Duodenal mucosa (tissue), 2 donors: ENCODE measurements at regions not wholly inside any gene's neighbourhood (a gene's known extent, or its start where the extent isn't known, plus 50 kb on each side); places are given as distances from the start of the nearest gene placed in this dataset.

Source experiments
- H3K27ac ChIP-seq: one replicate; pipeline ENCODE4 v1.7.0; 2013; ENCODE audit warnings: low read depth, low read length
- H3K27me3 ChIP-seq, 2 donors: one replicate each; pipeline ENCODE4 v1.7.0; 2013; ENCODE audit warnings: low read length in 2 of 2, control low read depth in 1 of 2; ENCODE audit not compliant: insufficient read depth in 2 of 2, control insufficient read depth in 1 of 2
- H3K36me3 ChIP-seq, 2 donors: one replicate each; pipeline ENCODE4 v1.7.0; 2013; ENCODE audit warnings: low read length in 2 of 2, control low read depth in 1 of 2; ENCODE audit not compliant: insufficient read depth in 2 of 2, control insufficient read depth in 1 of 2
- H3K4me1 ChIP-seq, 2 donors: one replicate each; pipeline ENCODE4 v1.7.0; 2013; ENCODE audit warnings: low read length in 2 of 2, control low read depth in 1 of 2; ENCODE audit not compliant: insufficient read depth in 2 of 2, control insufficient read depth in 1 of 2
- H3K4me3 ChIP-seq, 2 donors: one replicate each; pipeline ENCODE4 v1.7.0; 2013; ENCODE audit warnings: low read length in 2 of 2, low read depth in 1 of 2
- H3K9ac ChIP-seq, 2 donors: one replicate each; pipeline ENCODE4 v1.7.0; 2013; ENCODE audit warnings: low read length in 2 of 2, low read depth in 1 of 2
- H3K9me3 ChIP-seq, 2 donors: one replicate each; pipeline ENCODE4 v1.7.0; 2013; ENCODE audit warnings: low read length in 2 of 2, control low read depth in 1 of 2; ENCODE audit not compliant: control insufficient read depth in 1 of 2

DNA sequence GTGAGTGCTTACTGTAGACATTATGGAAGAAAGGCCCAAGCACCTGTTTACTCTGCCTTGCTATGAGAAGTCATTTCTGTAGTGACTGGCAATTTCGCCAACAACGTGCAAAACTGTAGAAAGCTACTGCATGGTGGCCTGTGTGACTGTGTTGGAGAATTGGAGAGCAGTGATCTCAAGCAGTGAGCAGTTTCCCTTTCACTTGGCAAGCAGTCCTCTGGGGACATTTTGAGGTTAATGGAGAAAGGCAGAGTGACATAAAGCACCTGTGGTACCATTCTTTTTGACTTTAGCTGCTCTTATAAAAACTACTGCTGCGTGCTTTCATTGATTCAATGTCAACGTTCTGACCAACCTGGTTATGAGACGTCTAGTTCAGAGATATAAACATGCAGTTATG lies 382.6 kb upstream of the JAG1 start:
- peaks cover 0 to 4% of the 10 kb centered on the region in 2 donors for H3K9me3 ChIP-seq
- no peak overlapping the region for H3K27ac ChIP-seq
- no peak overlapping the region for H3K9ac ChIP-seq
- H3K4me3 ChIP-seq, result no peak overlapping the region
- H3K36me3 ChIP-seq, result no peaks in the 10 kb centered on the region
- H3K4me1 ChIP-seq, result peaks cover 4 to 18% of the 10 kb centered on the region in 2 donors
- no peaks in the 10 kb centered on the region for H3K27me3 ChIP-seq

DNA sequence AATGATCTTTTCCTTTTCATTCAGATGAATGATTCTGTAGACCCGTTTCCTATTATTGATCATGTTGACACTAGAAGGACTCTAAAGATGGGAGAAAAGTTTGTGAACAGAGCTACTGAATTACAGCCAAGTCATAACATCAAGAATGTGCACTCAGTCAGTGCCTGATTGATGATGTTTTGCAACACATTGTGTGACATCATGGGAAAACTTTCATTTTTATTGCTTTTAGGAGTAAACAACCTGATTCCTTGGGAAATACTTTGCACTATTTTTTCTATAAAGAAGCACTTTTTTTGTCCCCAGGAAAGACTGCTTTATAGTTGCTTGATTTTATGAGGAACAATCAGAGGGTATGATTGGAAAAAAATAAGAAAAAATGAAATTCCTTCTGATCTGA lies 383.8 kb upstream of the JAG1 start:
- H3K9me3 ChIP-seq, result peaks cover 0 to 4% of the 10 kb centered on the region in 2 donors
- peaks cover 4 to 18% of the 10 kb centered on the region in 2 donors for H3K4me1 ChIP-seq
- no peak overlapping the region for H3K9ac ChIP-seq
- no peak overlapping the region for H3K27ac ChIP-seq
- H3K4me3 ChIP-seq, result no peak overlapping the region
- no peaks in the 10 kb centered on the region for H3K27me3 ChIP-seq
- no peaks in the 10 kb centered on the region for H3K36me3 ChIP-seq

DNA sequence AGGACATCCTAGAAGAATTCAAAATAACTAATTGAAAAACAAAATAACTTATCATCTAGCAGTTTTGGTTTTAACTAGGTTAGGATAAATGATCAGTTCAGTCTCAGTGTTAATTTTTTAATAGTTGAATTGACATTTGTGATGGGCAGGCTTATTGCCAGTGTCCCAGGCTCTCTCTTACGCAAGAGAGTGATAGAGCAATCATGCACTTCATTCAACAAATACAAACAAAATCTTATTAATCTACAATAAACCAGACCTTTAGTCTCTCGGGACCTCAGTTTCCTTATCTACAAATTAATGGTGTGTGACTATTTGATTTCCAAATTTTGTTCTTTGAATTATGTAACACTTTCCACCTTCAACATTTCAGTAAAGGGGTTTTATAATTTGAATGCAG lies 385.9 kb upstream of the JAG1 start:
- Histone ChIP-seq H3K9ac (no peak overlapping the region), H3K4me3 (no peak overlapping the region), H3K27me3 (no peaks in the 10 kb centered on the region), H3K9me3 (peaks cover 0 to 4% of the 10 kb centered on the region in 2 donors), H3K27ac (no peak overlapping the region), H3K36me3 (no peaks in the 10 kb centered on the region), H3K4me1 (peaks cover 4 to 18% of the 10 kb centered on the region in 2 donors)

DNA sequence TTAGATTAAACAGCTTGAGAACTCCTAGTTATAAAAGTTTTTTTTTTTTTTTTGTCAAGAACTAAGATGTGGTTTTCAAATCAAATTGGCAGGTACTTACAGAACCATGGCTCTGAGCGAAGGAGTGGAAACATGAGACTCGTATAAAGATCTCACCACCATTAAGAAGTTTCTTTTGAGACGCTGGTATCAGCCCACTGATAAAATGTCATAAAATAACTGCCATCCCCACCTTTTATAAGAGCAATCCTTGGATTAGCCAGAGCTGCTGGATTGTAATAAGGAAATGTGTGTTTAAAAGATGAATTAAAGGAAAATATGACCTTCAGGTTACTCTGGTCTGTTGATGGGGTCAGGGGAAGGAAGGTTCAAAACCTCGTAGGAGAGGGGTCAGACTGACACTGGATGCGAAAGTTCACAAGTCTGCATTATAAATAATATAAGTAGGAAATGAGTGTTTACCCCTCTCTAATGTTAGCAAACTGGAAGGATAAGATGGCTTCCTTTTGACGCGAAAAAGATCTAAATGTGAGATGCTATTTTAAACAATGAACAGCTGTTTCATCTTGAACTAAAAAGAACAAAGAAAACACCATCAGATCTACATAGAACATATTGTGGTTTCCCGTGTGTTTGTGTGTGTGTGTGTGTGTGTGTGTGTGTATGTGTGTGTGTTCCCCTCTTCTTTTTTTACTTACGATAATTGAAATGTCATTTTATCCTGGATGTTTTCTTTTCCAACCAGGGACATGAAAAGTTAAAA lies 386.8 kb upstream of the JAG1 start:
- no peaks in the 10 kb centered on the region for H3K36me3 ChIP-seq
- H3K27ac ChIP-seq, result no peak overlapping the region
- no peak overlapping the region for H3K4me3 ChIP-seq
- H3K9me3 ChIP-seq, result peaks cover 0 to 4% of the 10 kb centered on the region in 2 donors
- no peaks in the 10 kb centered on the region for H3K27me3 ChIP-seq
- H3K9ac ChIP-seq, result no peak overlapping the region
- H3K4me1 ChIP-seq, result peaks cover 4 to 18% of the 10 kb centered on the region in 2 donors

DNA sequence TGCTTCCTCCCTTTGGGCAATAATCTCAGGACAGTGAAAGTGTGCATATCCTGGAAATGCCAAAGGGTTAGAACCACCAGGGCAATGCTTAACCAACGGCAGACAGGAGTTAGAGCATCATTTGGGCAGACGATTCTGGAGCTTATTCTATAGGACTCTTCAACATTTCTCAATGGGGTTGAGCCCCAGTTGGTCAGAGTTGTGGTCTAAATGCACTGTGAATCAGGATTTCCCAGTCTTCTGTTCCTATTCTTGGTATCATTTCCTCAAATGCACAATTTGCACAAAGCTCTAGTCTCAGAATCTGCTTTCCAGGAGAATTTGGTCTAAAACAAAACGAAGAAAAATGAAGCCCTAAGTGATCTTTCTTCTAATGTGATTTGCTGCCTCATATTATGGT lies 389.6 kb upstream of the JAG1 start:
- Histone ChIP-seq H3K9ac (no peak overlapping the region), H3K27ac (no peak overlapping the region), H3K9me3 (peaks cover 0 to under 1% of the 10 kb centered on the region in 2 donors), H3K27me3 (no peaks in the 10 kb centered on the region), H3K4me1 (peaks cover 4 to 18% of the 10 kb centered on the region in 2 donors), H3K4me3 (no peak overlapping the region), H3K36me3 (no peaks in the 10 kb centered on the region)

DNA sequence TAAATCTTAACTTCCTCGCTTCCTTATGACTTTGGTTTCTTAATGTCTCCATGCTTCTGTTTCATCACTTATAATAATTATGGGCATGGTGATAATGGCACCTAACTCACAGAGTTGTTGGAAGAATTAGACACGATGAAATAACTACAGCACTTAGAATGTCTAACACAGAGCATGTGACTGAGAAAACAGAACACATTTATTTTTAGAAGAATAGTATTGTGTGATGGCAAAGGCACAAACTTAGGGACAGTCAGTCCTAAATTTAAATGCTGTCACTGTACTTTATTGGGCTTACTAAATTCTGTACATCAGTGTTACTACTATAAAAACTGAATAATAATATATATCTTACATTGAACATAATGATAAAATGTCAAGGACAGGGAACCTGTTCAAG lies 391.1 kb upstream of the JAG1 start:
- Histone ChIP-seq H3K27ac (no peak overlapping the region), H3K27me3 (no peaks in the 10 kb centered on the region)

DNA sequence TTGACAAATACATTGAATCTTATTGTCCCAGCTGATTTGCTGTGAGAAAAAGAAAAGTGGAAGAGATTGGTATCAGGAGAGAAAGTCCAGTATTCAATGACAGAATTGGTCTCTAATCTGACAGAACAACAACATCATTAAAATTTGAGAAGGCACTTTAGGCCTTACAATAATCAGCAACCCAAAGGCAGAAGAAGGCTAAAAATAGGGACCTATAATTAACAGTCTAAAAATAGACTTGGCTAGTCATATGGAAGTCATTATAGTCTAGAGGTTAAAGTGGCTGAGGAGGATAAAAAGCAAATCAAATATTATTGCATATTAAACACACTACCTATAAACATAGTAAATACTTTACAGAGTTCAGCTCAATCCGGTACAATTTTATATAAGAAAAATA lies 393.6 kb upstream of the JAG1 start:
- no peaks in the 10 kb centered on the region for H3K27me3 ChIP-seq
- H3K4me3 ChIP-seq, result no peak overlapping the region
- no peak overlapping the region for H3K27ac ChIP-seq

More for the DNA sequence above, 391.1 kb upstream of the JAG1 start:
- Histone ChIP-seq H3K9me3 (no peaks in the 10 kb centered on the region), H3K4me3 (no peak overlapping the region), H3K4me1 (peaks cover 1 to 12% of the 10 kb centered on the region in 2 donors), H3K36me3 (no peaks in the 10 kb centered on the region), H3K9ac (no peak overlapping the region)

DNA sequence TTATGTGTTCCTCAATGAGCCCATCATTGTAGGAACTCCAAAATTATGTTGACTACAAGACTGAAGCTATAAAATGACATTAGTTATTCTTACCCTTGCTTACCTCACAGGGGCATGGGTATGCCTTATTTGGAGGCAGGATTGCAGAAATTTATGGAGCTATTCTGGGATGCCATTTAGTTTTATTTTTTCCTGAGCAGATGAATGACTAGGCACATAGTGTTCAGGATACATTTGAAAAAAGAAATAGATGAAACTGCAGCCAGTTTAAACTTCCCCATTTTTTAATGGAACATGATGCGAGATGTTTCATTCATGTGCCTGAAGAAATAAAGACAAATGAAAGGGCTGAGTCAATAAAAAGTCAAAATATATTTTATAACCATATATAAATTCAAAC lies 399.2 kb upstream of the JAG1 start:
- Histone ChIP-seq H3K27ac (no peak overlapping the region), H3K27me3 (no peaks in the 10 kb centered on the region), H3K36me3 (no peaks in the 10 kb centered on the region), H3K4me3 (no peak overlapping the region), H3K4me1 (no peaks in the 10 kb centered on the region), H3K9ac (no peak overlapping the region), H3K9me3 (no peaks in the 10 kb centered on the region)

More for the DNA sequence above, 393.6 kb upstream of the JAG1 start:
- Histone ChIP-seq H3K9ac (no peak overlapping the region), H3K4me1 (no peaks in the 10 kb centered on the region), H3K36me3 (no peaks in the 10 kb centered on the region), H3K9me3 (no peaks in the 10 kb centered on the region)

DNA sequence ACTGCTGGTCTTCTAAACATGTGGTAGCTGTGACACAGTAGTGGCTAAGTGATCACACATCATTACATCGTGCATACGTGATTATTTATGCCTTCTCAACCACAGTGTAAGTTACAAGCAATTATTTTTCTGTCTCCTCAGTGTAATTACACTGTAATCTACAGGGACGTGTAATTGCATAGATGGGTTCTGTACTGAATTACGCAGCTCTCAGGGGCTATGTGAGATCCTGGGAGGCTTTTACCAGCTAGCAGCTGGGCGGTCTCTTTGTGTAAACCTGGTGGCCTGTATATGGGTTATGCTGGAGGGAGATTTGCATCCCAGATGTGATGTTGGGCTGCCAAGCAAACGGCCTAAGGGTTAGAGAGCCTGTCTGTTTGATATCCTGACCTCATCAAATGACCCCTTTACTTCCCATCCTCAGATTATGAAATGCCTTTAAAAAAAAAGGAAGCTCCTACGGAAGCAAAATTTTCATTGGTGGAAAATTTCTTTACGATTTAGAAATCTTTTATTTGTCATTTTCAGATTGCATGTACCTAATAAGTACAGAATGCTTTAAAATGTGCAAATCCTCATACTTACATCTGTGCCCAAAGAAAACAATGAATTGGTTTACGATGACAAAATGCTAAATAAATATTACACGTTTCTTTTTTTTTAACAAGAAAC lies 402.8 kb upstream of the JAG1 start:
- H3K27ac ChIP-seq, result no peak overlapping the region
- H3K4me1 ChIP-seq, result no peaks in the 10 kb centered on the region
- H3K9ac ChIP-seq, result no peak overlapping the region
- H3K4me3 ChIP-seq, result no peak overlapping the region
- no peaks in the 10 kb centered on the region for H3K9me3 ChIP-seq
- H3K36me3 ChIP-seq, result no peaks in the 10 kb centered on the region
- no peaks in the 10 kb centered on the region for H3K27me3 ChIP-seq

DNA sequence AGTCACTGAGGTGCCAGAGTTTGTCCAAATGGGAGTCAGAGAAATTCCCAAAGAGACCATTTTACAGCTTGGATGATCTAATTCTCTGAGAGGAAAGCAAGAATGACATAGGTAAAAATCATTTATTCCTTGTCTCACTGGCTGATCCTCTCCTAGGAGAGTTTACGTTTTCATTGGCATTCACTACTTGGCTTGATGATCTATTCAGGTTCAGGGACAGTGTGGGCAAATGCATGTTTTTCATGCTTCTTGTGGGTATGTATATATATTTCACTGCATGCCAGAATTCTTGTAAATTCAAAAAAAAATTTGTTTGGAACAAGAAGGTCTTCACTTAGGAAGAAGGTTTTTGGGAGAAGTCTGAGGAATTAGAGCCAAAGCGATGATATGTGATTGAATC lies 403.4 kb upstream of the JAG1 start:
- no peaks in the 10 kb centered on the region for H3K36me3 ChIP-seq
- H3K4me3 ChIP-seq, result no peak overlapping the region
- no peak overlapping the region for H3K9ac ChIP-seq
- no peak overlapping the region for H3K27ac ChIP-seq
- H3K27me3 ChIP-seq, result no peaks in the 10 kb centered on the region
- H3K9me3 ChIP-seq, result no peaks in the 10 kb centered on the region
- no peaks in the 10 kb centered on the region for H3K4me1 ChIP-seq
